GM18858 (cell line): ENCODE measurements at regions not wholly inside any gene's neighbourhood (a gene's known extent, or its start where the extent isn't known, plus 50 kb on each side); places are given as distances from the start of the nearest gene placed in this dataset.
"Not testable (repeated sequence)": the region's sequence is repeated elsewhere in the genome, so short reads cannot be mapped to it uniquely, and the experiment has no call there.

Source experiments
- ATAC-seq: cut with Tn5 transposase; IDR thresholded peaks from one replicate; pipeline ENCODE4 v1.9.1; 2021; ENCODE audit not compliant: unreplicated experiment

DNA sequence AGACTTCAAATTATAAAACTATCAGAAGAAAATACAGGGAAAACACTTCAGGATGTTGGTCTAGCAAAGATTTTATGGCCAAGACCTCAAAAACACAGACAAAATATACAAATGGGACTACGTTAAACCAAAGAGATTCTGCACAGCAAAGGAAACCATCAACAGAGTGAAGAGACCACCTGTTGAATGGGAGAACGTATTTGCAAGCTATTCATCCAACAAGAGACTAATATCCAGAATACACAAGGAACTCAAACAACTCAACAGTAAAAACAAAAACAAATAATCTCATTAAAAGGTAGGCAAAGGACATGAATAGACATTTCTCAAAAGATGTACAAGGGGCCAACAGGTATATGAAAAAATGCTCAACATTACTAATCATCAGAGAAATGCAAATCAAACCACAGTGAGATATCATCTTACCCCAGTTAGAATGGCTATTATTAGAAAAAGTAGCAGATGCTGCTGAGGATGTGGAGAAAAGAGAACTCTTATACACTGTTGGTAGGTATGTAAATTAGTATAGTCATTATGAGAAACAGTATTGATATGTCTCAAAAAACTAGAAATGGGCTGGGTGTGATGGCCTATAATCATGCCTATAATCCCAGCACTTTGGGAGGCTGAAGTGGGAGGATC lies 112.6 kb downstream of the LRIG2 start:
- peak; percentile 97 for ATAC-seq

DNA sequence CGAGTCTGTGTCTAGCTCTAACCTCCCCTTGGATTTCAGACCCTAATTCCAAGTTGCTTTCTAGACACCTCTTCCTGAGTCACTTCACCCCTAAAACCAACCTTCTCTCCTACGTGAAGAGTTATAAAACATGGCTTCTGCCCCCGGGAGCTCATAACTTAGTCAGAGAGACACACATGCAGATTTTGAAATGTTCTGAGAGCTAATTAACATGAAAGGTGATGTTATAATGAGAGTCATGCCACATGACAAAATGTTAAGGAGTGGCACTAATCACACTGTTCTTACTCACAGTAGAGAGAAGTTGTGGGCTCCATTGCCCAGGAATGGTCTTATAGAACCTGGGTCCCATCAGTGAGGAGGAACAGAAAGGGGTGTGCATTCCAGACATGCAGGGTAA lies 117.1 kb downstream of the LRIG2 start:
- ATAC-seq, result no peak

GRCh38 chr1:113190930-113191329 lies 117.9 kb downstream of the LRIG2 start:
- no peak for ATAC-seq

DNA sequence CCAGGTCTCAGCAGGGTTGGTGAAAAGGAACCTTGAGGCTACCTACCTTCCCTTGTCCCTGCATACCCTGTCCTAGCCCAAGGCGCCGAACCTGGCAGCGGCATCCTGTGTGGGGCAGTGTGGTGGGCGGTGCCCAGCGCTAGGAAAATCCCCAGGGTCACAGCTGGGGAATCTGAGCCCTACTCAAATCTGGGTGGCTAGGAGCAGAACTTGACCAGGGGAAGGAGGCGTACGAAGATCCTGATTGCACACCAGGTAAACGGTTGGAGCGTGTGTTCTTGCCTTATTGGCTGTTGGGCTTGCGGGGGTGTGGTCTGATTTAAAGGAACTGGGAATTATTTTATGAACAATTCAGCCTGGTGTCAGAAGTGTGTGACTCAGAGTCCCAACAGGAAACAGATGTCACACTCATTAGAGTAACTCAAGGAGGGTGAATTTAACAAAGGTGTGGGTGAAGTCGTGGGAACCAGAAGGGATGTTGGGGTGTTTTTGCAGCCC lies 118.6 kb downstream of the LRIG2 start:
- ATAC-seq, result peak; percentile 51

GRCh38 chr1:113192242-113192641 lies 119.2 kb downstream of the LRIG2 start:
- ATAC-seq, result peak; percentile 10

- no peak for ATAC-seq
Observed at GRCh38 chr1:113192980-113193379, 120.0 kb downstream of the LRIG2 start.

- ATAC-seq, result no peak
Observed at GRCh38 chr1:113194846-113195830, 122.1 kb downstream of the LRIG2 start.

GRCh38 chr1:113197719-113198330 lies 124.8 kb downstream of the LRIG2 start:
- no peak for ATAC-seq

- no peak for ATAC-seq
Observed at GRCh38 chr1:113198806-113199205, 125.8 kb downstream of the LRIG2 start.

DNA sequence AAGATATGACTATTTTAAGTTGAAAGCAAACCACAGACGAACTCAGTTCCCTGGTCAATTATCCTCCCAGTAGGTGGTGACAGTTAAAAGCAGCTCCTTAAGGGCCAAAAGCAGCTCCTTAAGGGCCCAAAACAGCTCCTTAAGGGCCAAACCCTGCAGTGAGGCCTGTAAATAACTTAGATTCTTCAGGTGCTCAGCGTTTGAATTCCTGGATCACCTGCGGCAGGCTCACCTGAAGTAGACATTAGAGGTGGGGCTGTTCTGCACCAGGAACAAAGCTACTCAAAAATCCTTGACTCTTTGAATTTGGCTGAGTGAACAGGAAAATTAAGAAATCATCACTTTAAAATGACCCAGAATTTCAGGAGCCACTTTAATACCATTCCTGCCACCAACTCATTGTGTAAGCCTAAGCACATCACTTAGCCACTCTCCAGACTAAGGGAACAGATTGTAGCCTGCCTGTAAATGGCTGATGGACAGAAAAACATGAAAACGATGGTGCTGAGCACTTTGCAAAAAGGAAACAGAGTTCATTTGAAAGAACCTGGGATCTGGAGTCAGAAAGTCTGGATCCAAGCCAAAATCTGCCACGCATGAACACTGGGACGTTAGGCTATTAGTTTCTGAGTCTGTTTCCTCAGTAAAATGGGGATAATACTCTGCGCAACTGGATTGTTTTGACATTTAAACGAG lies 126.9 kb downstream of the LRIG2 start:
- ATAC-seq, result no peak

GRCh38 chr1:113201560-113201959 lies 128.6 kb downstream of the LRIG2 start:
- no peak for ATAC-seq

- no peak for ATAC-seq
Observed at GRCh38 chr1:113205980-113206766, 133.2 kb downstream of the LRIG2 start.

DNA sequence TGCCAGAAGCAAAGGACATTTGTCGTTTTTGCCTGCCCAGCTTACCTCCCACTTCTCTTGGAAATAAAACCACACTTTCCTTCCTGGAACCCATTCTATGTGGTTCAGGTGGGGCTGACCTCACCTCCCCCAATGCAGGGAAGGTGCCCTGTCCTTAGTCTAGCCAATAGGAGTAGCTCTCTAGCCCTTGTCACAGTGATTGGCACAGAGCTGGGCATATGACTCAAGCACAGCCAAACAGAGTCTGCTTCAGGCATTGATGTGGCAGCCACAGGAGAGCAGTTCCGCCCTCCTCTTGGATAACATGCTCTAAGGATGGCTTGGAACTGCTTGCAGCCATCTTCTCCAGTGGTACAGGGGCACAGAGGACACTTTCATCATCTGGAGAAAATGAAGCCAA lies 134.0 kb downstream of the LRIG2 start:
- ATAC-seq, result no peak

DNA sequence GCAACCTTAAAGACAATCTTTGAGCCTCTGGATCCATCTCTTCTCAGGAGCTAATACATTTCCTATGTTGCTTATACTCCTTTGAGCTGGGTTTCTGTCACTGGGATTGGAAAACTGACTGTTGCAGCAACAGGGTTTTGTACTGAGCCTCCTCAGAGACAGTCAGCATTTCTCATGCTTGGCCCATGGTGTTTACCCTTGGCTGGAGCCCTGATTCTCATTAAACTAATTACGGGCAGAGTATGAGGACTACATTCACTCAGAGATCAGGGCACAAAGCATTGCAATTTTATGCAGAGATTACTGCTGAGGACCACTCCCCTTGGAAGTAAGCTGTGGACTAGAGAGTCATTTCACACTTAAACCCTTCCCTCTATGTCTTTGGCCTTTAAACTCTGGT lies 134.5 kb downstream of the LRIG2 start:
- ATAC-seq, result no peak

DNA sequence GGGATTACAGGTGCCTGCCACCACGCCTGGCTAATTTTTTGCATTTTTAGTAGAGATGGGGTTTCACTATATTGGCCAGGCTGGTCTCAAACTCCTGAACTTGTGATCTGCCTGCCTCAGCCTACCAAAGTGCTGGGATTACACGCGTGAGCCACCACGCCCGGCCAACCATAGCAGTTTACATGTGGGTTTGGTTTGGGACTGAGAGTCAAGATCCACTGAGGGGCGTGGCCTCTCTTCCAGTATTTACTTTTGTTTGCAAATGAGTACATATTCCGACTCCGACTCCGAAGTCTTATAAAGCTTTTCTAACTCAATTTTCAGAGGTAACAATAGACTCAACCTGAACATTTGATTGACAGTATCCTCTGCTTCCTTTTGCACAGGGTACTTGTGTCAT lies 135.4 kb downstream of the LRIG2 start:
- not testable (repeated sequence) for ATAC-seq

- ATAC-seq, result no peak
Observed at GRCh38 chr1:113210248-113210647, 137.2 kb downstream of the LRIG2 start.

- no peak for ATAC-seq
Observed at GRCh38 chr1:113211467-113211866, 138.5 kb downstream of the LRIG2 start.

DNA sequence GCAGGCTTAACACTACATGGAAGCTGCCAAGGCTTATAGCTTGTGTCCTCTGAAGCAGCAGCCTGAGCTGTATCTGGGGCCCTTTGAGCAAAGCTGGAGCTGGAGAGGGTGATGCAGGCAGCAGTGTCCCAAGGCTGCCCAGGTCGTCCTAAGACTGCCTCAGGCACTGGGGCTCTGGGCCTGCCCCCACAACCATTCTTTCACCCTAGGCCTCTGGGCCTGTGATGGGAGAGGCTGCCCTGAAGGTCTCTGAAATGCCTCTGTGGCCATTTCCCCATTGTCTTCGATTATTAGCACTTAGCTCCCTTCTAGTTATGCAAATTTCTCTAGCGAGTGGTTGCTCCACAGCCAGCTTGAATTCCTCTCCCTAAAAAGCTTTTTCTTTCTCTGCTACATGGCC lies 142.0 kb downstream of the LRIG2 start:
- no peak for ATAC-seq

DNA sequence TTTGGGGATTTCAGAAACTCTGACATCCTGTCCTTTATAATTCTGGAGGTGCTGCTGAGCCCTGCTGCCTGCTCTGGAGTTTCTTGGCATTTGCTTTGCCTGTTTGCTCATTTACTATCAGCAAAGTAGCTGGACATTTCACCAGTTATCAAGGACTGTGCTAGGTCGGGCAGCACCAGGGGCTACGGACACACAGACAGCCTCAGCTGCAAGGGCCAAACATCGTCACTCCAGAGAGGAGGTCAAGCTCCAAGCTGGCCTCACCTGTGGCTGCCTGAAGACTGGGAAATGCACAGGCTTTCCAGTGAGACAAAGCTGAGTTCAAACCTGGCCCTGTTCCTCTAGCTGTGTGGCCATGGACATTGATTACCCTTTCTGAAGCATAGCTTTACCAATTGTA lies 143.7 kb downstream of the LRIG2 start:
- no peak for ATAC-seq
